ENCODE measurements at regions not wholly inside any gene's neighbourhood (a gene's known extent, or its start where the extent isn't known, plus 50 kb on each side); places are given as distances from the start of the nearest gene placed in this dataset.

- H3K4me3 Mint-ChIP-seq = no peak overlapping the region
- no peak overlapping the region for H3K27ac Mint-ChIP-seq
- POLR2A ChIA-PET = no interaction called here
- CTCF ChIA-PET = no interaction called here
- peaks cover 15% of the 10 kb centered on the region for H3K36me3 Mint-ChIP-seq
- no peak for DNase-seq (ENCODE audit: low spot score)
- peaks cover 23% of the 10 kb centered on the region for H3K9me3 Mint-ChIP-seq
- peaks cover 12% of the 10 kb centered on the region for H3K4me1 Mint-ChIP-seq
- no peak for TF ChIP-seq ZNF671 (CRISPR knock-in tag; IDR thresholded peaks at IDR 0.05)
- no peak for ATAC-seq
- H3K27me3 Mint-ChIP-seq (ENCODE audit: low read depth) = no peaks in the 10 kb centered on the region; the same call in 1 of the 2 replicates
Measured at GRCh38 chr5:116746668-116747067, 172.0 kb upstream of the SEMA6A start.

- Mint-ChIP-seq H3K9me3 (peaks cover 23% of the 10 kb centered on the region), H3K27ac (no peak overlapping the region), H3K4me1 (peaks cover 30% of the 10 kb centered on the region), H3K27me3 (ENCODE audit: low read depth) (no peaks in the 10 kb centered on the region; the same call in 1 of the 2 replicates), H3K4me3 (no peak overlapping the region), H3K36me3 (peaks cover 15% of the 10 kb centered on the region)
- no peak for TF ChIP-seq MAX (CRISPR knock-in tag; IDR thresholded peaks at IDR 0.05)
- TF ChIP-seq ATF6 (CRISPR knock-in tag; IDR thresholded peaks at IDR 0.05) = no peak
- TF ChIP-seq TEAD4 (CRISPR knock-in tag; IDR thresholded peaks at IDR 0.05) = no peak
- no peak for TF ChIP-seq GRHL2 (CRISPR knock-in tag; IDR thresholded peaks at IDR 0.05; ENCODE audit: insufficient replicate concordance, severe bottlenecking)
- no peak for TF ChIP-seq ZNF121 (CRISPR knock-in tag; IDR thresholded peaks at IDR 0.05)
- no peak for TF ChIP-seq ZNF425 (CRISPR knock-in tag; conservative IDR thresholded peaks at IDR 0.05)
- TF ChIP-seq CTCF (IDR thresholded peaks at IDR 0.05) = no peak
- TF ChIP-seq ZBTB21 (CRISPR knock-in tag; IDR thresholded peaks at IDR 0.05; ENCODE audit: borderline replicate concordance) = no peak
- TF ChIP-seq SMAD4 (CRISPR knock-in tag; IDR thresholded peaks at IDR 0.05) = no peak
- no peak for TF ChIP-seq E2F1 (CRISPR knock-in tag; IDR thresholded peaks at IDR 0.05)
- TF ChIP-seq ZBTB43 (CRISPR knock-in tag; IDR thresholded peaks at IDR 0.05) = no peak
- TF ChIP-seq NR1H2 (CRISPR knock-in tag; IDR thresholded peaks at IDR 0.05) = no peak
- no peak for TF ChIP-seq USF1 (CRISPR knock-in tag; IDR thresholded peaks at IDR 0.05)
- TF ChIP-seq SMAD3 (CRISPR knock-in tag; IDR thresholded peaks at IDR 0.05; ENCODE audit: borderline replicate concordance) = no peak
- no peak for TF ChIP-seq ZNF416 (CRISPR knock-in tag; IDR thresholded peaks at IDR 0.05)
- no peak for TF ChIP-seq ATF2 (CRISPR knock-in tag; IDR thresholded peaks at IDR 0.05; ENCODE audit: borderline replicate concordance, low read depth)
- TF ChIP-seq FOXK1 (CRISPR knock-in tag; IDR thresholded peaks at IDR 0.05) = no peak
- TF ChIP-seq NFE2L1 (CRISPR knock-in tag; IDR thresholded peaks at IDR 0.05) = no peak
- ATAC-seq = no peak
- DNase-seq (ENCODE audit: low spot score) = no peak
- ChIA-PET POLR2A (no interaction called here), CTCF (interaction anchor here (1.0 kb wide), 1 partner anchor 19 kb away, joined by 4 read pairs; no protein-coding TSS in a partner anchor)
Measured at GRCh38 chr5:116740771-116741170, 166.1 kb upstream of the SEMA6A start.
